ENCODE measurements at regions not wholly inside any gene's neighbourhood (a gene's known extent, or its start where the extent isn't known, plus 50 kb on each side); places are given as distances from the start of the nearest gene placed in this dataset.

DNA sequence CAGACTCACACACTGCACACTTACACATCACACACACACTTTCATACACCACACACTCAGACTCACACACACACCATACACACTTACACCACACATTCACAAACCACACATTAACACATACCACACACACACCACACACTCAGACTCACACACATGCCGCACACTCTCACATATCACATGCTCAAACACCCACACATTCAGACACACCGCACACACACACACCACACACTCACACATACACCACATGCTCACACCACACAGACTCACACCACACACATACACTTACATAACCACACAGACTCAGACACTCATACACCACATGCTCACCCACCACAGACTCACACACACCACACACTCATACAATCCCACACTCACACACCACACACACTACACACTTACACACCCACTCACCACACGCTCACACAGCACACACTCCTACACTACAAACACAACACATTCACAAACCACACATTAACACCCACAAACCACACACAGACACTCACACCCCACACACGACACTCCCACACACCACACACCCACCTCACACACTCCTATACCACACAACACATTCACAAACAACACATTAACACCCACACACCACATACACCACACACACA, 125.4 kb downstream of the EVX1 start:
- H3K9me3 ChIP-seq (replicated peaks in 1 of 3): no peaks in the 10 kb centered on the region
- intact Hi-C loops (cut with DNase I): no loop called here
- 89 to 96% (median 92%) methylated on average over 4 of the region's 4 CpGs for WGBS, 4 donors
- no peak for DNase-seq
- TF ChIP-seq POLR2A (IDR thresholded peaks at IDR 0.05): no peak
- TF ChIP-seq, protein P1, sequence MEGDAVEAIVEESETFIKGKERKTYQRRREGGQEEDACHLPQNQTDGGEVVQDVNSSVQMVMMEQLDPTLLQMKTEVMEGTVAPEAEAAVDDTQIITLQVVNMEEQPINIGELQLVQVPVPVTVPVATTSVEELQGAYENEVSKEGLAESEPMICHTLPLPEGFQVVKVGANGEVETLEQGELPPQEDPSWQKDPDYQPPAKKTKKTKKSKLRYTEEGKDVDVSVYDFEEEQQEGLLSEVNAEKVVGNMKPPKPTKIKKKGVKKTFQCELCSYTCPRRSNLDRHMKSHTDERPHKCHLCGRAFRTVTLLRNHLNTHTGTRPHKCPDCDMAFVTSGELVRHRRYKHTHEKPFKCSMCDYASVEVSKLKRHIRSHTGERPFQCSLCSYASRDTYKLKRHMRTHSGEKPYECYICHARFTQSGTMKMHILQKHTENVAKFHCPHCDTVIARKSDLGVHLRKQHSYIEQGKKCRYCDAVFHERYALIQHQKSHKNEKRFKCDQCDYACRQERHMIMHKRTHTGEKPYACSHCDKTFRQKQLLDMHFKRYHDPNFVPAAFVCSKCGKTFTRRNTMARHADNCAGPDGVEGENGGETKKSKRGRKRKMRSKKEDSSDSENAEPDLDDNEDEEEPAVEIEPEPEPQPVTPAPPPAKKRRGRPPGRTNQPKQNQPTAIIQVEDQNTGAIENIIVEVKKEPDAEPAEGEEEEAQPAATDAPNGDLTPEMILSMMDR (IDR thresholded peaks at IDR 0.05): no peak
- no peaks in the 10 kb centered on the region for H3K36me3 ChIP-seq (replicated peaks in 1 of 2)
- H3K27ac ChIP-seq: no peak overlapping the region
- no peaks in the 10 kb centered on the region for H3K27me3 ChIP-seq
- H3K4me1 ChIP-seq (replicated peaks in 1 of 2): peaks cover 0 to 14% of the 10 kb centered on the region in 2 donors
- H3K4me3 ChIP-seq: no peak overlapping the region

DNA sequence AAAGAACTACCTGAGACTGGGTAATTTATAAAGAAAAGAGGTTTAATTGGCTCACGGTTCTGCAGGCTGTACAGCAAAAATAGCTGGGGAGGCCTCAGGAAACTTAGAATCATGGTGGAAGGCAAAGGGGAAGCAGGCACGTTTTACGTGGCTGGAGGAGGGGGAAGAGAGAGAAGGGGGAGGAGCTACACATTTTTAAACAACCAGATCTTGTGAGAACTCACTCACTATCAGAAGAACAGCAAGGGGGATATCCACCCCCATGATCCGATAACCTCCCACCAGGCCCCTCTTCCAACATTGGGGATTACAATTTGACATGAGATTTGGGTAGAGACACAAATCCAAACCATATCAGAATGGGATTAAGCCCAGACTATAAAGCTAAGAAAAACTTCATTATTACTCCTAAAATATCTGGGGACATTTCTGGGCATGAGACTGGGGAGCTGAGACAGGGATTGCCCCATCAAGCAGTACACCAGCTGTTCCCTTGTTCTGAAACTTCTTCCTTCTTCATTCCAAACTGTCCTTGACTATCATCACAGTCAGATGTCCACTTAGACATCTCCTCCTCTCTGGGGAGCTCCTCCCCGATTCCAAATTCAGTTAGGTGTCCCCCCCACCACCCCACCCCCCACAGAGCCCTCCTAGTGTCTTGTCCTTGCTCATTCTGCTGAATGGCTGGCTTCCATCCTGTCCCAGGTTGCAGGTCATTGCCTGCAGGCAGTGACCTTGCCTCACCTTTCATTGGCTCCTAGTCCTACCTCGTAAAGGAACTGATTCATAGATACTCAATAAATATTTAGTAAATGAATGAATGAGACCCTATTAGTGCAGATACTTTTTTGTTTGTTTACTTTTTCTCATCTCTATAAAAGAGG, 132.6 kb downstream of the EVX1 start:
- TF ChIP-seq, protein P1 (IDR thresholded peaks at IDR 0.05): no peak
- TF ChIP-seq POLR2A (IDR thresholded peaks at IDR 0.05): no peak
- no peak overlapping the region for H3K27ac ChIP-seq
- H3K9me3 ChIP-seq (replicated peaks in 1 of 3): no peaks in the 10 kb centered on the region
- H3K27me3 ChIP-seq: no peaks in the 10 kb centered on the region
- no peak overlapping the region for H3K4me3 ChIP-seq
- H3K36me3 ChIP-seq (replicated peaks in 1 of 2): no peaks in the 10 kb centered on the region
- intact Hi-C loops (cut with DNase I): no loop called here
- DNase-seq: no peak
- no peaks in the 10 kb centered on the region for H3K4me1 ChIP-seq (replicated peaks in 1 of 2)
- 62 to 71% (median 65%) methylated on average over 6 of the region's 6 CpGs for WGBS, 4 donors

DNA sequence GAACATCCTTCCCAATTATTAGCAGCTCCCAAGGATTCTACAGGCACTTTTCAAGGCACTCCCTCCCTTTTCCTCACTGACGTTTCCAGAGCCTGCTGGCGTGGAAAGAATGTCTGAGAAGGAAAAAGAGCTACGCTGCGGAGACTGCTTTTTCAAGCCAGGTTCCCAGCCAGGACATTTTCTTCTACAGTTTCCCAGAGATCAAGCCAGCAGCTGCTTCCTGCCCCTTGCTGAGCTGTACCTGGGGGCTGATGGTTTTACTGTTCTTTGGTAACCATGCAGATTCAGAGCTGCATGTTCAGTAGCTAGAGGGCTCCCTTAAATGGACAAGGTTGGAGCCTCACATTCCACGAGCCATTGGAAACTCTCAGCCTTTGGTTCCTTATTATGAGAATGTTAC, 133.4 kb downstream of the EVX1 start:
- Histone ChIP-seq H3K4me1 (replicated peaks in 1 of 2) (no peaks in the 10 kb centered on the region), H3K4me3 (no peak overlapping the region), H3K9me3 (replicated peaks in 1 of 3) (no peaks in the 10 kb centered on the region), H3K27ac (no peak overlapping the region), H3K27me3 (no peaks in the 10 kb centered on the region), H3K36me3 (replicated peaks in 1 of 2) (no peaks in the 10 kb centered on the region)
- intact Hi-C loops (cut with DNase I): no loop called here
- 47 to 76% (median 73%) methylated on average over 5 of the region's 5 CpGs for WGBS, 4 donors
- TF ChIP-seq POLR2A (IDR thresholded peaks at IDR 0.05): no peak
- TF ChIP-seq, protein P1 (IDR thresholded peaks at IDR 0.05): no peak
- no peak for DNase-seq

DNA sequence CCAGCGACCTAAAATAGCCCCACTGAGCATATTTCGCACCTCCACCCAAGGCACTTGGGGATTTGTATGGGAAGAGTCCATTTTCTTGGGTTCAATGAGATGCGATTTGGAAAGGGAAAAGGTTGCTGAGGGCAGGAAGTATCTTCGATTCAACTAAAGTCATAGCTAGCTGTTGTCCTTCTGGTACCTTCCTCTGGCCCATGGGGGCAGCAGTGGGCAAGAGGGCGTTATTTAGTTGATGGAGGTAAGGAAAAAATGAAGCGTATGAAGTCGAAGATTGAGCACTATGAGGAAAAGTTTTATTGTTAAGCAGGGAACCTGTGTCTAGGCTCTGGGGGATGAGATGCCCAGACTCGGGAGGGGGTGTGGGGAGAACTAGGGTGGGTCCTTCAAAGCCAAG, 135.4 kb downstream of the EVX1 start:
- H3K27me3 ChIP-seq: no peaks in the 10 kb centered on the region
- no peak for DNase-seq
- no peaks in the 10 kb centered on the region for H3K9me3 ChIP-seq (replicated peaks in 1 of 3)
- H3K27ac ChIP-seq: no peak overlapping the region
- intact Hi-C loops (cut with DNase I): no loop called here
- TF ChIP-seq POLR2A (IDR thresholded peaks at IDR 0.05): no peak
- TF ChIP-seq, protein P1 (IDR thresholded peaks at IDR 0.05): no peak
- no peaks in the 10 kb centered on the region for H3K36me3 ChIP-seq (replicated peaks in 1 of 2)
- 80 to 90% (median 84%) methylated on average over 8 of the region's 8 CpGs for WGBS, 4 donors
- H3K4me3 ChIP-seq: no peak overlapping the region
- H3K4me1 ChIP-seq (replicated peaks in 1 of 2): no peaks in the 10 kb centered on the region

All from adrenal gland (tissue), 9 donors.